NCI-H1436 treated with DMSO at 0.1 percent for 48 hours (cell line): ENCODE measurements at regions not wholly inside any gene's neighbourhood (a gene's known extent, or its start where the extent isn't known, plus 50 kb on each side); places are given as distances from the start of the nearest gene placed in this dataset.
A peak's percentile ranks its signal among the peaks of the same experiment; 100 is the strongest.

Experiments
- DNase-seq: peaks from one replicate; lab custom pipeline; 2025; lab: John Stamatoyannopoulos, UW

DNA sequence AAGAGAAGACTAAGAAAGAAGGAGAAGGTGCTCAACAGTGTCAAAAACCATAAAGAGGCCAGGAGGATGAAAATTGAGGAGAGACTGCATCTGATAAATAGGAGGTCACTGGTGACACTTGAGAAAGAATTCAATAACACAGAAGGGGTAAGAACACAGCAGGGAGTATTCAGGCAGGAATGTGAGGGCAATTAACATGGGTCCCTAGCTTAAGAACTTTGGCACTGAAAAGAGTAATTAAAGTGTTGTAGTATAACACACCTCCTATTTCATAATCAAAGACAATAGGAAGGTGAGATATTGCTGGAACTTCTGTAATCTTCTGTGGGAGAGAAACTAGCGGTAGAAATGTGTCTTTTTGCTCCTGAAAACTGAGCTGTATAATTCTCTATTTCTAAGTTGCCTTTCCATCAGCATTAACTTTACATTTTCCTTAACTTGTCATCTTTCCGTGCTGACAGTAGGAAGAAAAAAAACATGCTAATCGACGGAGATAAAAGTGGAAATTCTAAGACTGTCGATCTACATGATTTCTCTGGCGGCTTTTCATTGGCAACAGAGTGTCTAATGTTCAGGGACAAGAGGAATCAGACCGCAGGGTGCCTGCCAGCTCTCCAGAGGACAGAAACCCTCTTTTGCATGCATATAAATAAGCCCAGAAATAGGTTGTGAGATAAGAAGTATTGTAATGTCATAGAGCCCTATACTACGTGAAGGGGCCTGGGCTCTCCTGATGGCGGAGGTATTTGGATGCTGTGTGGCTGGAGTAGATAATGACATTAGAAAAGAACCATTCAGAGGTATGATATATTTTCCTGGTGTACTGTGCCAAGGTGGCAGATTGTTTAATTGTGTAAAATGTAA, 147.9 kb upstream of the GAP43 start:
- no peak for DNase-seq

DNA sequence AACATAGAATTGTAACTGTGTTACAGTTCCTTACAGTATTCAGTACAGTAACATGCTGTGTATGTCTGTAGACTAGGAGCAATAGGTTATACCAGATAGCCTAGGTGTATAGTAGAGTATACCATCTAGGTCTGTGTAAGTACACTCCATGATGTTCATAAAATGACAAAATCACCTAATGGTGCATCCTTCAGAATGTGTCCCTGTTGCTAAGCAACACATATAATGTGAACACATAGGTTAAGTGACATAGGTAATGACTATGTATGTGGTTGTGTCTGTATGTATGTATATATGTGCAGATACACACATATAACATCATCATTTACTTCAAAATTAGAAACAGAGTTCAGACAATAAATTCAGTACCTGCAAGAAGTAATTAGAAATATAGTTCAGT, 146.8 kb upstream of the GAP43 start:
- no peak for DNase-seq

DNA sequence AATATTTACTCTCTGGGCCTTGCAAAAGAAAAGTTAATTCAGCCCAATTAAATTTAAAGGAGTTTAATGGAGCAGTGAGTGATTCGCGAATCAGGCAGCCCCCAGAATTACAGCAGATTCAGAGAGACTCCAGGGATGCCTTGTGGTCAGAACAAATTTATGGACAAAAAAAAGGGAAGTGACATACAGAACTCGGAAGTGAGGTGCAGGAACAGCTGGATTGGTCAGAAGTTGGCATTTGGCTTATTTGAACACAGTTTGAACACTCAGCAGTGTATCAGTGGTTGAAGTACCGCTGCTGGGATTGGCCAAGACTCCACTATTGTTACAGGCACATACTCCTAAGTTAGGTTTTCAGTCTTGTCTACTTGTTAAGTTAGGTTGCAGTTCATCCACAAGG, 145.0 kb upstream of the GAP43 start:
- no peak for DNase-seq

DNA sequence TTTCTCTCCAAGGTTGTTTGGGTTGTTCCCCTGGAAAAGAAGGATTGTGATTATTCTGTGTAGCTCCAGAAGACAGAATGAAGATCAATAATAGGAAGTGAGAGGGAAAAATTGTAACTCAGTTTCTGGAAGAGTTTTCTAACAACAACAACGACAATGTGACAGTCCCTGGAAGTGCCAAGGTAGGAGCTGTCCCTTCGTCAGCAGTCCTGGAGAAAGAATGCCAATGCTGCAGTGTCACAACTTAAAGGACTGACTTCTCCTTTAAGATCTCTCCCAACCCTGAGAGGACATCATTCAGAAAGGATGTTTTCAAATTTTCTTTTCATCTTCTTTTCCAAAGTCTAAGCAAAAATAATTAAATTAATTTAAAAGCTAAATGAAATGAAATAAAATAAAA, 136.4 kb upstream of the GAP43 start:
- DNase-seq = no peak

DNA sequence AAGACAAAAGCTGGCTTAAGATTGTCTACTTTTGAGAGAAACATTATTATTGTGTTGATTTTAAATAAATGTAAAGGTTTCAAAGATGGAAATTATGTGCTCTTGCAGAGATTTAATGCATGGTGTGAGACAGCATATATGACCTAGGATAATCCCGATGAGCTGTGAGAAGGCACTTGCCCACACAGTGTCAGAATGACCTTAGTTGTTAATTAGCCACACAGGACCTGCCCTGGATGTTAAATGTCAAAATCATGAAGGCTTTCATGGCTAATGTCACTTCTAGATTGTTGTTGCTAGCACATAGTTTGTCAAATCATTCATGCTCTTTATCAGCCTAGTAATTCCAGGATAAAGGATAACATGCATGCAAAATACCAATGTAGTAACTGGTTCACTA, 135.3 kb upstream of the GAP43 start:
- no peak for DNase-seq

DNA sequence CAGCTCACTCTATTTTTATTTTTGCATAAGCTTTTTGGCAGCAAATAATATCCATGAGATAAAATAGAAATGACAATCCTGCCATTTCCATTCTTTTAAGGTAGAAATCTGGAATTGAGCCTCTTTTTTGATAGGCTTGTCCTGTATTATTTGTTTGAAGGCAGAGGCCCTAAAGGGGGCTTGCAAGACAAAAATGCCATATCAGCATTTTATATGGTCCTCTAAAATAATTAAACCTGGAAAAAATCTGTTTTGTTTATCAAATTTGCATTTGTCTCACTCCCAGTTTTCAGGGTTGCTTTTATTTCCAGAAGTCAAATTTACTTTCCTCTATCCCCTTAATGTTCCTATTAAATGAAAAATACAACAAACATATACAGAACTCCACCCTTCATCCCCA, 134.9 kb upstream of the GAP43 start:
- DNase-seq = no peak

DNA sequence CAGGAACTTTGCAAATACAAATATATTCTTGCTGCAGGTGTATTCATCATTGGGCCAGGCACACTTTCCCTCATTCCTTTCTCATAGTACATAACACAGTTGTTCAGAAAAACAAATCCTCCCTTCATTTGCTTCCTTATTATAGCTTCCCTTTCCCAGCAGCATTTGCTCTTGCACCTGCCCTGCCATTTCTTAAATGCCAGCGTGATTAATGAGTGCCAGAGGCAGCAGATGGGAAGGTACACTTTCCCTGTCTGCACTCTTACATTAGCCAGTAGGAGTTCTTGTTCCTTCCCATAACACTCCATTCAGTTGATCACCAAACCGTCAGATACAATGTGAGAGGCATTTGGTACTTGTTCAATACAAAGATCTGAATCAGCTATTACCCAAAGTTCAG, 128.5 kb upstream of the GAP43 start:
- peak; percentile 44 for DNase-seq

DNA sequence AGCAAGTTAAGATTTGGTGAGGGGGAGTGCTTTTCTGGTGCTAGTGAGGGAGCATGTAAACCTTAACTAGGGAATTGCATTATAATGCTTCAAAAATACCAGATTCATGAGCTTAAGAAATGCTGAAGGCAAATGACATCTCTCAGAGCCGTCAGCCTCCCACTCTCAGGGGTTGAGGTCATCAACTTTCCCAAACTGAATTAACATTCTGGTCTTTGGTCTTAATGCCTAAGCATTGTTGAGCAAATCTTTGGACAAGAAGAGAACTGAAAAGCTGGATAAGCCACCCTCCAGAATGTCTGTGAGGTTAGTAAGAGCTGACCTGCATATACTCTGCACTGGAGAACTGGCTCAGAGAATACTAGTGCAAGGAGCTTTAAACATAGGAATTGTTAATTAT, 124.9 kb upstream of the GAP43 start:
- DNase-seq = no peak

DNA sequence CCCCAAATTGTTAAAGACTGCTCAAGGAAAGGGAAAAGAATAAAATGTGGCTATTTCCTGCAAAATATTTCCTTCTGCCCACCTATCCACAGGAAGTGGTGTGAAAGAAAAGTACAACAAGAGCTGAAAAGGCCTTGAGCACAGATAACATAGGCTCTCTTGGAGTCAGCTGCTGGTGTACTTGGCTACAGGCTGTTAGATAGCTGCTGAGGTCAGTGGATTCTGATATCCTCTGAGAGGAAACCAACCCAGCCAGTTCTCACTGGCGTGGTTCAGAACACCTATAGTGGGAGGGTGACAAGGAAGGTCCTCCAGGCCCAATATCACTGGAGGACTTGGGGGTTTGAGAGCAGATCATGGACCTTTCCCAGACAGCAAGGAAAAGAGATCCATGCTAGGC, 124.4 kb upstream of the GAP43 start:
- DNase-seq = no peak

DNA sequence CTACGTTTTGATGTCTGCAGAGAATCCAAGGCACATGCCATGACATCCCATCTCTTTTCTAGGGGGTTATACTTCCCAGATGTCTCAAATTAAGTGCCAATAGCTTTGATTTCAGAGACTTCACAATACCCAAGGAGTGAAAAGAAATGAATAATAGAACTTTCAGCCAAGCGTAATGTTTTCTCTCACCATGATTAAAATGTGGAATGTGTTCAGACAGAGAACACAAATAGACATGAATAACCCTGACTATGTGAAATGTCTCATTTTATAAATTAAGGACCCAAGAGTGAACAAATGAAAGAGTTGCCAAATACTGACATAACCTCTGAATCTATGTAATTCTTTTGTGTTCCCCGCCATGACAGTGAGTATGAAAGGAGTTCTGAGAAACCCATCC, 123.6 kb upstream of the GAP43 start:
- no peak for DNase-seq

DNA sequence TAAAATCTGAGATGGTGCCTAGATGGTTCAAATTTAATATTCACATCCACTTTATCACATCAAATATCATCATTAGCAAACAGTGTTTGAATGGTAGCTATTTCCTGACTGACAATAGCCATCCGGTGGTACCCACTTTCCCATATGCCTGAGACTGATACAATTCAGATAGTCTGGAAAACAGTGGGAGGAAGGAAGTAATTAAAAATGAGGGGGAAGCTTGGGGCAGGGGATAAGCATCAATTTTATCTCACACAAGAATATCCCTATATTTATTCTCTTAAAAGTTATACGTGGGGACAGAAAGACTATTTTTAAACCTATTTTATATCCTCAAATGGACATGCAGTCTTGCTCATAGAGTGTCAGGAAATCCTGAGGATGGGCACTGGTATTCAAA, 122.5 kb upstream of the GAP43 start:
- no peak for DNase-seq

DNA sequence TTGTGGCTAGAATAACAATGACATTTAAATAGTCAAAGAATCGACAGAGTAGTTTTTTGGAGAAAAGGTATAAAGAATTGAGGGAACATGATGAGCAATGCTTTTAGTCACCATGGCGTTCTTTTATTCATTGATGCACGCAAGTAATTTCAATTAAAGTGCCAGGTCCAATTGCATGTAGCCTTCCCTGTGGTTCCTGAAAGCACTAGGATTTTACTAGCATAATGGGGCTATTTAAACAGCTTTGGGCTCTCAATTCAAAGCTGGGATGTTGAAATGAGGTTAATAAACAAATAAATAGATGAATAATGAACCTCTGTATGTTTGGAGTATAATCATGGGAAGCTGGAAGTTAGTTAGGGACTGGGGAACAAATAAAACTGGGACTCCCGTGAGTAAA, 121.2 kb upstream of the GAP43 start:
- DNase-seq = no peak

DNA sequence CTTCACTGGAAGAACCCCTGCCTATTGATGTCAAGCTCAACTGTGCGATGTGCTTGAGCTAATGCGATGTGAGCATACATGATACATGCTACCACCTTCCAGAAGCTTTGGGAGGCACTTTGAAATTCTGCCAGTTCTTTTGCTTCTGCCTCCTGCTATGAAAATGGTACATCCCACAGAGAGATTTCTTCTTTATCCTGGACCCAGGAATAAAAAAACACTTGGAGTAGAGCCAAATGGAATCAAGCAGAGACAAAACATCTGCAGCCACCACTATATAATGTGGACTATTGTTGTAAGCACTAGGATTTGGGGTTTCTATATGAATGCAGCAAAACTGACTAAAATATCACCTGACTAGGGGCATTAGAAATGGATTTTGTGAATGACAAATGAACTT, 119.9 kb upstream of the GAP43 start:
- no peak for DNase-seq

DNA sequence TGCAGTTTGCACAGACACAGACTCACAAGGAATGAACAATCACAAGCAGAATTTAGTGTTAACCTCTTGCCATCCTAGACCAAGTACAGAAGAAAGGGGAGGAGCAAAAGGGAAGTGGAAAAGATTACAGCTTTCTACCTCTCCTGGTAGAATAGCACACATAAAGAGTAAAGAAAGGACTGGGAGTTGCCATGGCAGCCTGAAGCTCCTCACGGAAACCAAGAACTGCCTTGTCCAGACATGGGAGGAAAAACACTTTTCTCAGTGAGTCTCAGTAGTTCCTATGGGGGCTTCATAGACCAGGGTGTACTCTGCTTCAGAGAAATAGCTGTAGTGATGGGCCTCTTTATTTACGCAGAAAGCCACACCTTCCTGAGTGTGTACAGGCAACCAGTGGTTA, 114.7 kb upstream of the GAP43 start:
- no peak for DNase-seq

DNA sequence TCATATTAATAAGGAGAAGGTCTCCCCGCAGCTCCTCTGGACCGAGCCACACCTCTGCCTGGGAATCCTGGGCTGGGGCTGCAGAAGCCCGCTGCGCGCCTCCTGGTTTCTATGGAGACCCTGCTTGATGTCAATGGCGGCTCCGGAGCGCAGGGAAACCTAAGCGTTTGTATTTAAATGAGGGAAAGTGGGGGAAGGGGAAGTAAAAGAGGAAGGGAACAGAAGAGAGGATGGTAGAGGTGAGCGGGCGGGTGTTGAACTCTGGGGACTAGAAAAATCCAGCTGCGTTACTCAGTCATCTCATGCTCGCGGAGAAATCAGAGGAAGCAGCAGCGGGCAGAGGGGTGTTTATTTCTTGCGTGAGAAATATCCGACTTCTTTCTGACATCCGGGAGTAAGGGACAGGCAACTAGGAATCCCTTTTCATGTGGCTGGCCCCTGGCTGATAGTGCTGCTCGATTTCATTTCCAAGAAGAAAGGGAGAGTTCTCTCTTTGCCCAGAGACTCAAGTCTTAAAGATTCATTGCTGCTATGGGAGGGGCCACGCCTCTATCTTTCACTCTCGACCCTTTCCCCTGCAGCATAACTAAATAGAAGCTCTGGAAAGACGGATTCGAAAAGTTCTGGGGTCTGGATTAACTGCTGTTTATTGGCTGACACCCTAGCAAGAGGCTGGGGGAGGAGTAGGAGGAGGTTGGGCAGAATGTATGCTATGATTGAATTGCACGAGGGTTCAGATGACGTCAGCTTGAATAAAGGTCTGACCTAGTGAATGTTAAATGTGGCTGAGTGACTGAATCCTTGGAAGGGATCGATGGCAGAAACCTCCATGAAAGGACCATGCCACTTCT, 110.5 kb upstream of the GAP43 start:
- DNase-seq = peak; percentile 24

DNA sequence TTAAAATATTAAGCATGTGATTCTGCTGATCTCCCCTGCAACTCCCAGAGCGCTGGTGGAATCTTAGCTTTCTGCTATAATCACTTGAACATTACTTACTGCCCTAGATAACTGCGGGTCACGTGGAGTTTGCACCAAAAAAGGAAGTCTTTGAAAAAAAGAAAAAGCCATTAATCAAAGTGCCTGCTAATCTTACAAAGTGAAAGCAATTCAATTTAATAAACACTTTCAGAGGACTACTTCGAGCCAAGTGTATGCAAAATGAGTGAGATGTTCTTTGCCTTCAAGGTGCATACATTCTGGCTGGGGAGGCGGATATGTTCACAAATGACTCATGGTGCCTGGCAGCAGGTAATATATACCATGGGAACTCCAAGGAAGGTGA, 109.9 kb upstream of the GAP43 start:
- DNase-seq = no peak

DNA sequence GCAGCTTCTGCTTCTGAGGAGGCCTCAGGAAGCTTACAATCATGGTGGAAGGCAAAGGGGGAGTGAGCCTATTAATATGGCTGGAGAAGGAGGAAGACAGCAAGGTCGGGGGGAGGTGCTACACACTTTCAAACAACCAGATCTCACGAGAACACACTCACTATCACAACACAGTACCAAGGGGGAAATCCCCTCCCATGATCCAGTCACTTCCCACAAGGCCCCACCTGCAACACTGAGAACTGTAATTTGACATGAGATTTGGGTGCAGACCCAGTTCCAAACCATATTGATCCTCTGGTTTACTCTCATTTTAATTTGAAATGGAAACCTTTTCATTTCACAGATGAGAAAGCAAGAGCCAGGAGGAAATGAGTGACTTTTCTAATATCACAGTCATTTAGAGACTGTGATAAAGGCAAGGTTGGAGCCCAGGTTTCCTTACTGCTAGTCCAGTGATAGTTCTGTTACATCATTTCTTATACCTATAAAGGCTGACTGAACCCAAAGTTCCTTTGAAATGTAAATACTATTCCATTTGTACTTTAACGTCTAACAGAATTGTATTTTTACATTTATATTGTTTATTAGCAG, 105.8 kb upstream of the GAP43 start:
- DNase-seq = no peak

DNA sequence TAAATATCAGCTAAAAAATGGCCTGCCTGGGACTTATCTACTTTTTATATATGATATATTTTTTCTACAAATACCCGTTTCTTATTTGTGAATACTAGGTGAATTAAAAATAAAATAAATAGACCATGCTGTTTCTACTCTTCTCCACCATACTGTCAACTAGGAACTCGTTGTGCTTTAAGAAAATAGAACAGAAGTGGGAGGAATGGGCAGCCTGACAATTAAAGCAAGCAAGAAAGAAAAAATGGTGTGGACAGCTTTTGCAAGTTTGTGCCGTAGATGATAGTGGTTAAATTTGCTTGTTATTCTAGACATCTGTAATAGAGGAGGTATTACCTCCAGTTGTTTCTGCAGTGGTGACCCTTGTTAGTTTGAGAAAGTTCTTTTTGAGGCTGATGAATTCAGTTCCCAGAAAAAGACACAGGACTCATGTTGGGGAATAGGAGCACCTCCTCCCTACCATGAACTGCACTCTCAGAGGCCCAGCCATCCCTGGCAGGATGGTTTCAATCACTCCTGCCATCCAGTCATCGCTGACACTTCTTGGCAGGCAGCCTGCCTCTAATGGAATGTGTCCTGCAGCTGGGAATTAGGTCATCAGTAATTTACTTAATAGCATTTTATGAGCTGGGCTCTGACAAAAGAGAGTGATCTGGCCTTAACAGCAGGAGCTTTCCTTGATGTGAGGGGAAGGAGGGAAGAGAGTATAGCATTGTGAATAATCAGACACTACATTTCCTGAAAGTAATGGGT, 105.0 kb upstream of the GAP43 start:
- DNase-seq = no peak

DNA sequence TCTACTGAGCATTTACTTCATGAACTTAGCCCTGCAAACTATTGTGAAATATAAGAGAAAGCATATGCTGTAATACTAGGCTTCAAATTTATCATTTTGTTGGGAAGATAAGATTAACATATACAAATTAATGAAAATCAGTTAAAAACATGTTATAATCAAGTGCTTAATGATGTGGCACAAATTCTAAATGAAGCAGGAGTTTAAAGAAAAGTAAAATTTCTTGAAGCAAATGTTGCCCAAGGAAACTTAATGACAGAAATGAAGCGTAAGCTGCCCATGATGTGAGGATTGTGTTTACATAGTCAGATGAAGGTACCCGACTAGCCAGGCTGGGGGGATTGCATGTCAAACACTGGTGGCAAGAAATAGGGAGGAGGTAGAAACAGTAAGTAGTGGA, 103.1 kb upstream of the GAP43 start:
- no peak for DNase-seq

DNA sequence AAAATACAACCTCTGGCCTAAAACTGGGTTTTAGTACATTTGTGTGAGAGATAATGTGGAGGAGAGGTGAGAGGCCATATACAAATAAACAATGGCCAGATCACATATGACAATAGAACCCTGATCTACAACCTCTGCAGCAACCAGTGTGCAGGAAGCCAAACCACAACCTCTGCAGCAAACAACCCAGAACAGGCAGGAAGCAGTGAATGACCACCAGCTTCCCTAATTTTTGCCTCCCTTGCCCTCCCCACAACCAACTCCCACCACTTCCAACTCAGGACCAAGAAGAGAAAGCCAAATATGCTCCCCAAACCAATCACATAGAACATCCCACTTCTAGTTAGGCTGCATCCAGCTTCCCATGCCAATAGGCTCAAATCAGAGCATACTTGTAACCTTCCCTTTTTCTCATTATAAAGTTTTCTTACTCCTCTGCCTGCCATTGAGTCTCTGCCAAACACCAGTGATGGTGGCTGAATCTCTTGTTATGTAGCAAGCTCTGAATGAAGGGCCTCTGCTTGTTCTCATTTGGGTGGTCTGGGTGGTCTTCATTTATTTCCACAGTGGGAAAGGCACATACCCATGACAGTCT, 102.6 kb upstream of the GAP43 start:
- DNase-seq = no peak

DNA sequence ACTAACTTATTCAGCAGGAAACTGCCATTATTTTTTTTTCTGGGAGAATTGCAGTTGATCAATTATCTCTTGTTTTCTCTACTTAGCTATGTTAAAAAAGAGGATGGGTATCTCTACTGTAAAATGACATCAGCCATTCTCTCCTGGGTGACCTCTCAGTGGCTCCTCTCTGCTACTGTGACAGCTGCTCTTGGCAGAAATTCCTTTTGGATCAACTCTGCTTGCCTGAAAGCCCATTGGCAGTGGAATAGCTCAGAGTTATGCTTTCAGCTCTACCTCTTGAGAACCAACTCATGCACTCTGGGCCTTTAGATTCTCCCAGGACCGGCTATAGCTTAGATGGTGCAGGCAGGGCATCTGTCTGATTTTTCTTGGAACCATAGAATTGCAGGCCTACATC, 99.9 kb upstream of the GAP43 start:
- no peak for DNase-seq

DNA sequence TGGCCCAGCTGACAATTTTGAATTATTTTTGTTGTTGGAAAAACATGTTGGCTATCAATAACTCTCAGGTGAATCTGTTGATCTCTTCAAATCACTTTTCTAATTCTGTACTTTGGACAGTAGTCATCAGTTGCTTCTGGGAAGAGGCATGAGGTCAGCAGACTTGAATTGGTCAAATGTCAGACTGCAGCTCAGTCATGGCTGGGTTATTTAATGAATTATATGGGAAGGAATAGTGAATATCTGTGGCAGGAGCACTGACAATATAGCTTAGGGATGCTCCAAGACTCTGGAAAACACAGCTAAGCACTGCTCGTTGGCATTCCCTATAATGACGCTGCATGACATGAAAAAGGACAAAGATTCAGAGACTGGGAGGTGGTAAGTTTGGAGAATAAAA, 98.8 kb upstream of the GAP43 start:
- DNase-seq = no peak
